A549 (cell line): ENCODE measurements at regions not wholly inside any gene's neighbourhood (a gene's known extent, or its start where the extent isn't known, plus 50 kb on each side); places are given as distances from the start of the nearest gene placed in this dataset.

Experiments
- MAFK ChIP-seq: fragments of 450-650 bp; IDR thresholded peaks from 2 replicates; pipeline ENCODE4 v1.6.1; 2014; ENCODE audit not compliant: partially characterized antibody
- REST ChIP-seq: fragments of 200-600 bp; sonication (generic); IDR thresholded peaks from 2 replicates; pipeline ENCODE4 v1.6.1; 2016; ENCODE audit warnings: antibody characterized with exemption, mild to moderate bottlenecking, moderate library complexity
- RFX5 ChIP-seq: fragments of 450-650 bp; IDR thresholded peaks from 2 replicates; pipeline ENCODE4 v1.7.1; 2014; ENCODE audit warnings: antibody characterized with exemption, mild to moderate bottlenecking, moderate library complexity
- ZC3H11A ChIP-seq: fragments of 450-650 bp; IDR thresholded peaks from 2 replicates; pipeline ENCODE4 v1.6.1; 2014; ENCODE audit warnings: antibody characterized with exemption, mild to moderate bottlenecking
- TF ChIP-seq, protein P1 (sequence below): fragments of >200 bp; sonication (Bioruptor Twin); formaldehyde crosslinking; IDR thresholded peaks from 3 replicates; pipeline ENCODE4 v1.5.1; 2016

- TF ChIP-seq ZC3H11A (no peak), REST (no peak), RFX5 (no peak), MAFK (no peak)
- TF ChIP-seq, protein P1, sequence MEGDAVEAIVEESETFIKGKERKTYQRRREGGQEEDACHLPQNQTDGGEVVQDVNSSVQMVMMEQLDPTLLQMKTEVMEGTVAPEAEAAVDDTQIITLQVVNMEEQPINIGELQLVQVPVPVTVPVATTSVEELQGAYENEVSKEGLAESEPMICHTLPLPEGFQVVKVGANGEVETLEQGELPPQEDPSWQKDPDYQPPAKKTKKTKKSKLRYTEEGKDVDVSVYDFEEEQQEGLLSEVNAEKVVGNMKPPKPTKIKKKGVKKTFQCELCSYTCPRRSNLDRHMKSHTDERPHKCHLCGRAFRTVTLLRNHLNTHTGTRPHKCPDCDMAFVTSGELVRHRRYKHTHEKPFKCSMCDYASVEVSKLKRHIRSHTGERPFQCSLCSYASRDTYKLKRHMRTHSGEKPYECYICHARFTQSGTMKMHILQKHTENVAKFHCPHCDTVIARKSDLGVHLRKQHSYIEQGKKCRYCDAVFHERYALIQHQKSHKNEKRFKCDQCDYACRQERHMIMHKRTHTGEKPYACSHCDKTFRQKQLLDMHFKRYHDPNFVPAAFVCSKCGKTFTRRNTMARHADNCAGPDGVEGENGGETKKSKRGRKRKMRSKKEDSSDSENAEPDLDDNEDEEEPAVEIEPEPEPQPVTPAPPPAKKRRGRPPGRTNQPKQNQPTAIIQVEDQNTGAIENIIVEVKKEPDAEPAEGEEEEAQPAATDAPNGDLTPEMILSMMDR: no peak
These were observed 153.9 kb upstream of the TPM1 start for GRCh38 chr15:62888623-62889022.
